Stimulated activated CD8-positive, alpha-beta memory T cell treated with anti-CD3 and anti-CD28 coated beads, Interleukin-4, amount 100 ng/mL, for 48 hours (primary cell): ENCODE measurements at regions not wholly inside any gene's neighbourhood (a gene's known extent, or its start where the extent isn't known, plus 50 kb on each side); places are given as distances from the start of the nearest gene placed in this dataset.
A peak's percentile ranks its signal among the peaks of the same experiment; 100 is the strongest.

ENCODE experiments used
- DNase-seq: peaks from one replicate; pipeline ENCODE4 v3.0.0-alpha.2; 2020

GRCh38 chr20:57038608-57039440 is 227.6 kb downstream of the BMP7 start:
- no peak for DNase-seq

- DNase-seq = no peak
These were observed 226.0 kb downstream of the BMP7 start for GRCh38 chr20:57040466-57040865.

- DNase-seq = no peak
These were observed 225.5 kb downstream of the BMP7 start for GRCh38 chr20:57040924-57041323.

- DNase-seq = no peak
These were observed 223.3 kb downstream of the BMP7 start for GRCh38 chr20:57043091-57043490.

- DNase-seq = no peak
These were observed 222.7 kb downstream of the BMP7 start for GRCh38 chr20:57043669-57044268.

- DNase-seq = no peak
These were observed 219.0 kb downstream of the BMP7 start for GRCh38 chr20:57047281-57048026.

GRCh38 chr20:57048027-57048869 is 218.2 kb downstream of the BMP7 start:
- DNase-seq = peak; percentile 47

GRCh38 chr20:57049296-57049695 is 217.1 kb downstream of the BMP7 start:
- no peak for DNase-seq

- DNase-seq = no peak
These were observed 215.3 kb downstream of the BMP7 start for GRCh38 chr20:57051096-57051495.

GRCh38 chr20:57053067-57053466 is 213.4 kb downstream of the BMP7 start:
- no peak for DNase-seq

GRCh38 chr20:57053793-57054552 is 212.5 kb downstream of the BMP7 start:
- no peak for DNase-seq

GRCh38 chr20:57055345-57055744 is 211.1 kb downstream of the BMP7 start:
- DNase-seq = no peak

GRCh38 chr20:57056651-57057050 is 209.8 kb downstream of the BMP7 start:
- no peak for DNase-seq

GRCh38 chr20:57059055-57059596 is 207.3 kb downstream of the BMP7 start:
- DNase-seq = no peak

GRCh38 chr20:57060407-57061050 is 205.9 kb downstream of the BMP7 start:
- no peak for DNase-seq

GRCh38 chr20:57061051-57061900 is 205.2 kb downstream of the BMP7 start:
- peak; percentile 29 for DNase-seq

GRCh38 chr20:57062241-57062640 is 204.2 kb downstream of the BMP7 start:
- no peak for DNase-seq

- no peak for DNase-seq
These were observed 203.7 kb downstream of the BMP7 start for GRCh38 chr20:57062696-57063270.

GRCh38 chr20:57064836-57065235 is 201.6 kb downstream of the BMP7 start:
- DNase-seq = no peak

GRCh38 chr20:57065646-57066045 is 200.8 kb downstream of the BMP7 start:
- no peak for DNase-seq
